HCT116 (cell line): ENCODE measurements at regions not wholly inside any gene's neighbourhood (a gene's known extent, or its start where the extent isn't known, plus 50 kb on each side); places are given as distances from the start of the nearest gene placed in this dataset.

Experiments
- ATAC-seq: fragments of 200-7000 bp; cut with Tn5 transposase; 2 replicates; pipeline ENCODE4 v1.9.1; 2020; ENCODE audit warnings: mild to moderate bottlenecking, moderate library complexity
- BruUV-seq: library from RNA; stranded (reverse); fragments of 400-500 nt; replicated peaks from 2 replicates; lab custom pipeline; 2021; lab: Mats Ljungman, UMichigan
- CTCF ChIA-PET: fragments of 300-600 bp; sonication (Branson Sonifier 250); formaldehyde crosslinking; loops from one replicate; lab custom pipeline; 2021; ENCODE audit warnings: antibody characterized with exemption; lab: Charles Lee
- POLR2A ChIA-PET: fragments of 300-600, 350-600 bp; sonication (Branson Sonifier 250); formaldehyde crosslinking; loops from one replicate; lab custom pipeline; 2021; ENCODE audit warnings: antibody characterized with exemption; lab: Charles Lee
- RAD21 ChIA-PET, 2 experiments: fragments of 300-600 bp; sonication (Branson Sonifier 250); formaldehyde crosslinking; loops; one replicate each; lab custom pipeline; 2023; ENCODE audit warnings: low total read pairs in 2 of 2; ENCODE audit not compliant: uncharacterized antibody in 2 of 2, unreplicated experiment in 2 of 2, low non-redundant PET in 1 of 2; lab: Charles Lee
- DNase-seq: peaks from one replicate; pipeline ENCODE4 v3.0.0-alpha.2; 2010; ENCODE audit warnings: low read depth, low spot score
- H2AFZ ChIP-seq: fragments of 200-600 bp; shearing (Covaris generic), sonication (generic); 2 replicates; pipeline ENCODE4 v1.6.1; 2017; ENCODE audit warnings: low read depth, mixed run types, mixed read lengths, antibody characterized with exemption, low read length; ENCODE audit not compliant: poor library complexity, severe bottlenecking
- H3K27ac ChIP-seq: 2 replicates; pipeline ENCODE4 v1.5.1; 2012; ENCODE audit warnings: low read depth, low read length
- H3K27me3 ChIP-seq: fragments of 200-600 bp; sonication (generic); 2 replicates; pipeline ENCODE4 v1.6.1; 2016; ENCODE audit warnings: mixed run types, low read length, mixed read lengths; ENCODE audit not compliant: insufficient read depth
- H3K36me3 ChIP-seq, 2 experiments: fragments of 200-500 bp in 1 of 2; fragments of 200-600 bp in 1 of 2; sonication (Bioruptor generic) in 1 of 2; sonication (generic) in 1 of 2; 2 replicates each; pipeline versions ENCODE4 v1.5.1 to v1.6.1; 2014 to 2016; ENCODE audit warnings: low read length in 2 of 2, inconsistent platforms in 1 of 2, mixed read lengths in 1 of 2, mixed run types in 1 of 2; ENCODE audit not compliant: insufficient read depth in 2 of 2, control insufficient read depth in 1 of 2
- H3K4me1 ChIP-seq, 2 experiments: fragments of 200-600 bp in 1 of 2; sonication (generic) in 1 of 2; 2 replicates each; pipeline versions ENCODE4 v1.5.1 to v1.6.1; 2012 to 2017; ENCODE audit warnings: low read length in 2 of 2, inconsistent platforms in 1 of 2, mild to moderate bottlenecking in 1 of 2, mixed read lengths in 1 of 2, mixed run types in 1 of 2, moderate library complexity in 1 of 2; ENCODE audit not compliant: insufficient read depth in 2 of 2, control insufficient read depth in 1 of 2
- H3K4me2 ChIP-seq: fragments of 200-600 bp; sonication (generic); 2 replicates; pipeline ENCODE4 v1.6.1; 2017; ENCODE audit warnings: mixed run types, low read length, mixed read lengths
- H3K4me3 ChIP-seq, 2 experiments: fragments of 200-600 bp in 1 of 2; sonication (generic) in 1 of 2; replicated peaks in 1 of 2; 2 replicates each; pipeline ENCODE4 v1.5.1; 2011 to 2016; ENCODE audit warnings: low read length in 2 of 2, control low read depth in 1 of 2, low read depth in 1 of 2, mild to moderate bottlenecking in 1 of 2, mixed read lengths in 1 of 2, mixed run types in 1 of 2
- H3K79me2 ChIP-seq: fragments of 200-600 bp; sonication (generic); 2 replicates; pipeline ENCODE4 v1.6.1; 2017; ENCODE audit warnings: mild to moderate bottlenecking, mixed run types, low read length, moderate library complexity, mixed read lengths; ENCODE audit not compliant: insufficient read depth
- H3K9ac ChIP-seq: fragments of 200-600 bp; sonication (generic); 2 replicates; pipeline ENCODE4 v1.6.1; 2016; ENCODE audit warnings: low read length, mixed read lengths
- H3K9me2 ChIP-seq: fragments of 200-600 bp; sonication (generic), shearing (Covaris generic); 2 replicates; pipeline ENCODE4 v1.6.1; 2017; ENCODE audit warnings: mixed run types, mild to moderate bottlenecking, moderate library complexity; ENCODE audit not compliant: insufficient read depth
- H3K9me3 ChIP-seq, 2 experiments: fragments of 200-500 bp in 1 of 2; fragments of 200-600 bp in 1 of 2; sonication (Bioruptor generic) in 1 of 2; sonication (generic) in 1 of 2; 2 replicates each; pipeline ENCODE4 v1.6.1; 2014 to 2017; ENCODE audit warnings: low read length in 2 of 2, mixed read lengths in 2 of 2, inconsistent platforms in 1 of 2, low read depth in 1 of 2, mild to moderate bottlenecking in 1 of 2, mixed run types in 1 of 2, moderate library complexity in 1 of 2; ENCODE audit not compliant: control insufficient read depth in 1 of 2, insufficient read depth in 1 of 2
- H4K20me1 ChIP-seq: fragments of 200-600 bp; sonication (generic), shearing (Covaris generic); 2 replicates; pipeline ENCODE4 v1.6.1; 2017; ENCODE audit warnings: mixed run types, mild to moderate bottlenecking, moderate library complexity; ENCODE audit not compliant: insufficient read depth
- EZH2 ChIP-seq: fragments of 200-600 bp; sonication (generic); IDR thresholded peaks from 2 replicates; pipeline ENCODE4 v1.6.1; 2017; ENCODE audit warnings: antibody characterized with exemption, mixed run types
- EZH2phosphoT487 ChIP-seq: fragments of 200-600 bp; IDR thresholded peaks from 2 replicates; pipeline ENCODE4 v1.6.1; 2018; ENCODE audit warnings: antibody characterized with exemption, borderline replicate concordance
- JUND ChIP-seq: IDR thresholded peaks from 2 replicates; pipeline ENCODE4 v1.6.1; 2012
- POLR2AphosphoS5 ChIP-seq: IDR thresholded peaks from 2 replicates; pipeline ENCODE4 v1.6.1; 2011; ENCODE audit warnings: mild to moderate bottlenecking, low read depth, low read length, moderate library complexity
- RAD21 ChIP-seq: IDR thresholded peaks from 2 replicates; pipeline ENCODE4 v1.6.1; 2012; ENCODE audit warnings: low read depth, mild to moderate bottlenecking
- SRF ChIP-seq: IDR thresholded peaks from 2 replicates; pipeline ENCODE4 v1.6.1; 2012; ENCODE audit warnings: low read depth
- ZFX ChIP-seq: fragments of 450-650 bp; IDR thresholded peaks from 2 replicates; pipeline ENCODE4 v1.6.1; 2017
- ZNF274 ChIP-seq: fragments of 200-500 bp; sonication (Bioruptor generic); IDR thresholded peaks from 2 replicates; pipeline ENCODE4 v1.6.1; 2014; ENCODE audit warnings: mild to moderate bottlenecking, low read depth, low read length, inconsistent platforms
- intact Hi-C: fragments of 100-400 bp; cut with micrococcal nuclease; formaldehyde crosslinking; loops from 2 replicates; pipeline ENCODE4 v1.10.0; 2022
- TF ChIP-seq, protein P1 (sequence below): IDR thresholded peaks from 2 replicates; pipeline ENCODE4 v1.6.1; 2011; ENCODE audit warnings: mild to moderate bottlenecking, low read length, moderate library complexity; ENCODE audit not compliant: insufficient replicate concordance; ENCODE audit errors: extremely low read depth
- TF ChIP-seq, protein P2 (sequence below), 3 experiments: fragments of 200-600 bp in 1 of 3; sonication (generic) in 1 of 3; IDR thresholded peaks in 2 of 3; conservative IDR thresholded peaks in 1 of 3; 2 replicates each; pipeline ENCODE4 v1.5.1; 2012 to 2017; ENCODE audit warnings: low read depth in 2 of 3, low read length in 2 of 3, antibody characterized with exemption in 1 of 3, borderline replicate concordance in 1 of 3, control low read depth in 1 of 3, mild to moderate bottlenecking in 1 of 3, mixed read lengths in 1 of 3, mixed run types in 1 of 3, moderate library complexity in 1 of 3; ENCODE audit not compliant: insufficient read depth in 1 of 3
- TF ChIP-seq, protein P3 (sequence below): IDR thresholded peaks from 2 replicates; pipeline ENCODE4 v1.6.1; 2012; ENCODE audit warnings: low read depth

DNA sequence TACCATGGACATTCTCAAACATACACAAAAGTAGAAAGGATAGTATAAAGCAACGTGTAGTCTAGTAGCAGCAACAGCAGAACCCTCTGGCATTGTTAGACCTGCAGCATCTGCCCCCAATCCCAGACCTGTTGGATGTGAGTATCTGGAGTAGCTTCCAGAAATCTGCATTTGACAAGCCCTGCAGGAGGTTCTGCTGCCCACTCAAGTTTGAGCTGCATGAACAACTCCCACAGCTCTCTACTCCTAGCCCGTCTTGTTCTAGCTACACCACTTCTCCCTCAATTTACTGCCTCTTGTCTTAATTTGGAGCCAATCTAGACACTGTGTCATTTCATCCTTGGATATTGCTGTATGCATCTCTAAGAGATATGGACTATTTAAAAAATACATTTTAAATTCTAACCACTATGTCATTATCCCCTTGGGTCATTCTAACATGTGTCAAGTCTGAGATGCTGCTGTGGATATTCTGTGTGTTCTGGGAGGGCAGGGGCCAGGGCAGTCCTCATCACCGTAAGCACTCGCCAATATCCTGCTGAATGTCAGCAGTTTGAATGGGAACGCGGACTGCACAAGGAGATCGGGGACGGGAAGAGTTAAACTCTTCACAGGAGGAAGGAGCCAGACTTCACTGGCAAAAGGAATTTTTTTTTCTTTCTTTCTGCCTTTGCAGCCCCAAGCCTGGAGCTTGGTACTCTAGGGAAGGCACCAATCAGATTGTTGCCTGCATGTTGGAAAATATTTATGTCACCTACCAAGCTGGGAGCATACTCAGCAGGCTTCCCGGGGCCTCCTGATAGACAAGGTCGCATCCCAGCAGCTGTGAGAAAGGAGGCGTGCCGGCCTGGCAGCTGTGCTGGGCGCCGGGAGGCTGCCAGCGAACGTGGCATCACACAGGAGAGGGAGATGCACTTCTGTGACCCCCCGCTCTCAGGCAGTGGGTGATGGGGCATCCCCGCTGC is 429.0 kb downstream of the MIAT start:
- H3K9me3 ChIP-seq: no peaks in the 10 kb centered on the region
- ChIA-PET CTCF (no interaction called here), RAD21 (no interaction called here), POLR2A (no interaction called here)
- intact Hi-C loops: no loop called here
- no peak for DNase-seq
- no TSS peak for BruUV-seq
- H3K4me1 ChIP-seq: no peaks in the 10 kb centered on the region
- H3K27ac ChIP-seq: no peak overlapping the region
- no peaks in the 10 kb centered on the region for H3K79me2 ChIP-seq
- no peak overlapping the region for H3K4me3 ChIP-seq
- no peak overlapping the region for H2AFZ ChIP-seq
- H3K4me2 ChIP-seq: no peak overlapping the region
- no peak for ATAC-seq
- H3K36me3 ChIP-seq: no peaks in the 10 kb centered on the region
- peaks cover 59% of the 10 kb centered on the region for H3K27me3 ChIP-seq
- H3K9ac ChIP-seq: no peak overlapping the region
- H4K20me1 ChIP-seq: no peaks in the 10 kb centered on the region
- H3K9me2 ChIP-seq: no peaks in the 10 kb centered on the region
- TF ChIP-seq, protein P1, sequence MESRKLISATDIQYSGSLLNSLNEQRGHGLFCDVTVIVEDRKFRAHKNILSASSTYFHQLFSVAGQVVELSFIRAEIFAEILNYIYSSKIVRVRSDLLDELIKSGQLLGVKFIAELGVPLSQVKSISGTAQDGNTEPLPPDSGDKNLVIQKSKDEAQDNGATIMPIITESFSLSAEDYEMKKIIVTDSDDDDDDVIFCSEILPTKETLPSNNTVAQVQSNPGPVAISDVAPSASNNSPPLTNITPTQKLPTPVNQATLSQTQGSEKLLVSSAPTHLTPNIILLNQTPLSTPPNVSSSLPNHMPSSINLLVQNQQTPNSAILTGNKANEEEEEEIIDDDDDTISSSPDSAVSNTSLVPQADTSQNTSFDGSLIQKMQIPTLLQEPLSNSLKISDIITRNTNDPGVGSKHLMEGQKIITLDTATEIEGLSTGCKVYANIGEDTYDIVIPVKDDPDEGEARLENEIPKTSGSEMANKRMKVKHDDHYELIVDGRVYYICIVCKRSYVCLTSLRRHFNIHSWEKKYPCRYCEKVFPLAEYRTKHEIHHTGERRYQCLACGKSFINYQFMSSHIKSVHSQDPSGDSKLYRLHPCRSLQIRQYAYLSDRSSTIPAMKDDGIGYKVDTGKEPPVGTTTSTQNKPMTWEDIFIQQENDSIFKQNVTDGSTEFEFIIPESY: no peak
- TF ChIP-seq RAD21 (no peak), POLR2AphosphoS5 (no peak), EZH2phosphoT487 (no peak), ZNF274 (no peak), ZFX (no peak), EZH2 (no peak), SRF (no peak), JUND (no peak)
- TF ChIP-seq, protein P2, sequence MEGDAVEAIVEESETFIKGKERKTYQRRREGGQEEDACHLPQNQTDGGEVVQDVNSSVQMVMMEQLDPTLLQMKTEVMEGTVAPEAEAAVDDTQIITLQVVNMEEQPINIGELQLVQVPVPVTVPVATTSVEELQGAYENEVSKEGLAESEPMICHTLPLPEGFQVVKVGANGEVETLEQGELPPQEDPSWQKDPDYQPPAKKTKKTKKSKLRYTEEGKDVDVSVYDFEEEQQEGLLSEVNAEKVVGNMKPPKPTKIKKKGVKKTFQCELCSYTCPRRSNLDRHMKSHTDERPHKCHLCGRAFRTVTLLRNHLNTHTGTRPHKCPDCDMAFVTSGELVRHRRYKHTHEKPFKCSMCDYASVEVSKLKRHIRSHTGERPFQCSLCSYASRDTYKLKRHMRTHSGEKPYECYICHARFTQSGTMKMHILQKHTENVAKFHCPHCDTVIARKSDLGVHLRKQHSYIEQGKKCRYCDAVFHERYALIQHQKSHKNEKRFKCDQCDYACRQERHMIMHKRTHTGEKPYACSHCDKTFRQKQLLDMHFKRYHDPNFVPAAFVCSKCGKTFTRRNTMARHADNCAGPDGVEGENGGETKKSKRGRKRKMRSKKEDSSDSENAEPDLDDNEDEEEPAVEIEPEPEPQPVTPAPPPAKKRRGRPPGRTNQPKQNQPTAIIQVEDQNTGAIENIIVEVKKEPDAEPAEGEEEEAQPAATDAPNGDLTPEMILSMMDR (IDR thresholded peaks at IDR 0.05 in 2 of 3, conservative IDR thresholded peaks at IDR 0.05 in 1 of 3; ENCODE audit: borderline replicate concordance in 1 of 3, insufficient read depth in 1 of 3, low read depth in 2 of 3, low read length in 2 of 3): no peak
- TF ChIP-seq, protein P3, sequence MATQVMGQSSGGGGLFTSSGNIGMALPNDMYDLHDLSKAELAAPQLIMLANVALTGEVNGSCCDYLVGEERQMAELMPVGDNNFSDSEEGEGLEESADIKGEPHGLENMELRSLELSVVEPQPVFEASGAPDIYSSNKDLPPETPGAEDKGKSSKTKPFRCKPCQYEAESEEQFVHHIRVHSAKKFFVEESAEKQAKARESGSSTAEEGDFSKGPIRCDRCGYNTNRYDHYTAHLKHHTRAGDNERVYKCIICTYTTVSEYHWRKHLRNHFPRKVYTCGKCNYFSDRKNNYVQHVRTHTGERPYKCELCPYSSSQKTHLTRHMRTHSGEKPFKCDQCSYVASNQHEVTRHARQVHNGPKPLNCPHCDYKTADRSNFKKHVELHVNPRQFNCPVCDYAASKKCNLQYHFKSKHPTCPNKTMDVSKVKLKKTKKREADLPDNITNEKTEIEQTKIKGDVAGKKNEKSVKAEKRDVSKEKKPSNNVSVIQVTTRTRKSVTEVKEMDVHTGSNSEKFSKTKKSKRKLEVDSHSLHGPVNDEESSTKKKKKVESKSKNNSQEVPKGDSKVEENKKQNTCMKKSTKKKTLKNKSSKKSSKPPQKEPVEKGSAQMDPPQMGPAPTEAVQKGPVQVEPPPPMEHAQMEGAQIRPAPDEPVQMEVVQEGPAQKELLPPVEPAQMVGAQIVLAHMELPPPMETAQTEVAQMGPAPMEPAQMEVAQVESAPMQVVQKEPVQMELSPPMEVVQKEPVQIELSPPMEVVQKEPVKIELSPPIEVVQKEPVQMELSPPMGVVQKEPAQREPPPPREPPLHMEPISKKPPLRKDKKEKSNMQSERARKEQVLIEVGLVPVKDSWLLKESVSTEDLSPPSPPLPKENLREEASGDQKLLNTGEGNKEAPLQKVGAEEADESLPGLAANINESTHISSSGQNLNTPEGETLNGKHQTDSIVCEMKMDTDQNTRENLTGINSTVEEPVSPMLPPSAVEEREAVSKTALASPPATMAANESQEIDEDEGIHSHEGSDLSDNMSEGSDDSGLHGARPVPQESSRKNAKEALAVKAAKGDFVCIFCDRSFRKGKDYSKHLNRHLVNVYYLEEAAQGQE: no peak
